ENCODE measurements at regions not wholly inside any gene's neighbourhood (a gene's known extent, or its start where the extent isn't known, plus 50 kb on each side); places are given as distances from the start of the nearest gene placed in this dataset.

- Mint-ChIP-seq H3K9me3 (ENCODE audit: low read depth) (peaks cover 5% of the 10 kb centered on the region), H3K4me3 (ENCODE audit: low read depth) (no peak overlapping the region), H3K4me1 (ENCODE audit: low read depth) (peaks cover 1% of the 10 kb centered on the region), H3K27me3 (no peaks in the 10 kb centered on the region), H3K27ac (no peak overlapping the region), H3K36me3 (ENCODE audit: insufficient read depth) (no peaks in the 10 kb centered on the region)
- no peak for DNase-seq (ENCODE audit: low spot score, unreplicated experiment)
- no peak for TF ChIP-seq CTCF (IDR thresholded peaks at IDR 0.05; ENCODE audit: unreplicated experiment)
Measured at GRCh38 chr7:119482671-119483070, 790.3 kb upstream of the KCND2 start.

- Mint-ChIP-seq H3K4me1 (ENCODE audit: low read depth) (no peaks in the 10 kb centered on the region), H3K27me3 (no peaks in the 10 kb centered on the region), H3K9me3 (ENCODE audit: low read depth) (peaks cover 8% of the 10 kb centered on the region), H3K4me3 (ENCODE audit: low read depth) (no peak overlapping the region), H3K27ac (no peak overlapping the region), H3K36me3 (ENCODE audit: insufficient read depth) (no peaks in the 10 kb centered on the region)
- no peak for TF ChIP-seq CTCF (IDR thresholded peaks at IDR 0.05; ENCODE audit: unreplicated experiment)
- no peak for DNase-seq (ENCODE audit: low spot score, unreplicated experiment)
Measured at GRCh38 chr7:119483364-119483763, 789.6 kb upstream of the KCND2 start.

GRCh38 chr7:119514326-119514725 is 758.6 kb upstream of the KCND2 start:
- no peak for TF ChIP-seq CTCF (IDR thresholded peaks at IDR 0.05; ENCODE audit: unreplicated experiment)
- Mint-ChIP-seq H3K4me3 (ENCODE audit: low read depth) (no peak overlapping the region), H3K9me3 (ENCODE audit: low read depth) (no peaks in the 10 kb centered on the region), H3K27me3 (no peaks in the 10 kb centered on the region), H3K36me3 (ENCODE audit: insufficient read depth) (no peaks in the 10 kb centered on the region), H3K4me1 (ENCODE audit: low read depth) (no peaks in the 10 kb centered on the region), H3K27ac (no peak overlapping the region)
- no peak for DNase-seq (ENCODE audit: low spot score, unreplicated experiment)

- no peaks in the 10 kb centered on the region for H3K36me3 Mint-ChIP-seq (ENCODE audit: insufficient read depth)
- H3K9me3 Mint-ChIP-seq (ENCODE audit: low read depth) = no peaks in the 10 kb centered on the region
- H3K4me3 Mint-ChIP-seq (ENCODE audit: low read depth) = no peak overlapping the region
- H3K4me1 Mint-ChIP-seq (ENCODE audit: low read depth) = no peaks in the 10 kb centered on the region
- no peak for TF ChIP-seq CTCF (IDR thresholded peaks at IDR 0.05; ENCODE audit: unreplicated experiment)
- no peaks in the 10 kb centered on the region for H3K27me3 Mint-ChIP-seq
- no peak for DNase-seq (ENCODE audit: low spot score, unreplicated experiment)
- no peak overlapping the region for H3K27ac Mint-ChIP-seq
Measured at GRCh38 chr7:119515214-119515613, 757.8 kb upstream of the KCND2 start.

GRCh38 chr7:119515962-119516361 is 757.0 kb upstream of the KCND2 start:
- H3K4me3 Mint-ChIP-seq (ENCODE audit: low read depth) = no peak overlapping the region
- no peaks in the 10 kb centered on the region for H3K36me3 Mint-ChIP-seq (ENCODE audit: insufficient read depth)
- no peak for DNase-seq (ENCODE audit: low spot score, unreplicated experiment)
- no peak for TF ChIP-seq CTCF (IDR thresholded peaks at IDR 0.05; ENCODE audit: unreplicated experiment)
- no peaks in the 10 kb centered on the region for H3K9me3 Mint-ChIP-seq (ENCODE audit: low read depth)
- H3K4me1 Mint-ChIP-seq (ENCODE audit: low read depth) = no peaks in the 10 kb centered on the region
- H3K27ac Mint-ChIP-seq = no peak overlapping the region
- H3K27me3 Mint-ChIP-seq = no peaks in the 10 kb centered on the region
